Jurkat, Clone E6-1 (cell line): ENCODE measurements at regions not wholly inside any gene's neighbourhood (a gene's known extent, or its start where the extent isn't known, plus 50 kb on each side); places are given as distances from the start of the nearest gene placed in this dataset.

Source experiments
- DNase-seq: peaks from one replicate; pipeline ENCODE4 v3.0.0-alpha.2; 2011; ENCODE audit warnings: low read depth, low spot score
- H3K4me3 ChIP-seq: 2 replicates; pipeline ENCODE4 v1.5.1; 2011; ENCODE audit warnings: mild to moderate bottlenecking, low read length, control low read depth, moderate library complexity

- DNase-seq, result no peak
- no peak overlapping the region for H3K4me3 ChIP-seq
Observed at GRCh38 chr13:104295537-104295936, 1229.3 kb upstream of the SLC10A2 start.

- DNase-seq, result no peak
- no peak overlapping the region for H3K4me3 ChIP-seq
Observed at GRCh38 chr13:104289400-104289799, 1223.2 kb upstream of the SLC10A2 start.

GRCh38 chr13:104288496-104288895, 1222.3 kb upstream of the SLC10A2 start:
- DNase-seq, result no peak
- no peak overlapping the region for H3K4me3 ChIP-seq

- no peak for DNase-seq
- H3K4me3 ChIP-seq, result no peak overlapping the region
Observed at GRCh38 chr13:104286566-104287290, 1220.5 kb upstream of the SLC10A2 start.

GRCh38 chr13:104281910-104282309, 1215.7 kb upstream of the SLC10A2 start:
- no peak for DNase-seq
- no peak overlapping the region for H3K4me3 ChIP-seq

- DNase-seq, result no peak
- H3K4me3 ChIP-seq, result no peak overlapping the region
Observed at GRCh38 chr13:104270731-104271130, 1204.5 kb upstream of the SLC10A2 start.

- no peak overlapping the region for H3K4me3 ChIP-seq
- no peak for DNase-seq
Observed at GRCh38 chr13:104267206-104267811, 1201.1 kb upstream of the SLC10A2 start.

- no peak for DNase-seq
- no peak overlapping the region for H3K4me3 ChIP-seq
Observed at GRCh38 chr13:104256701-104257100, 1190.5 kb upstream of the SLC10A2 start.

GRCh38 chr13:104253063-104253680, 1187.0 kb upstream of the SLC10A2 start:
- no peak for DNase-seq
- no peak overlapping the region for H3K4me3 ChIP-seq

- no peak overlapping the region for H3K4me3 ChIP-seq
- no peak for DNase-seq
Observed at GRCh38 chr13:104251931-104252330, 1185.7 kb upstream of the SLC10A2 start.

GRCh38 chr13:104246955-104247354, 1180.7 kb upstream of the SLC10A2 start:
- DNase-seq, result no peak
- H3K4me3 ChIP-seq, result no peak overlapping the region

- no peak overlapping the region for H3K4me3 ChIP-seq
- no peak for DNase-seq
Observed at GRCh38 chr13:104206450-104207044, 1140.3 kb upstream of the SLC10A2 start.

GRCh38 chr13:104204177-104204576, 1138.0 kb upstream of the SLC10A2 start:
- H3K4me3 ChIP-seq, result no peak overlapping the region
- peak; percentile 0 for DNase-seq

GRCh38 chr13:104198801-104199200, 1132.6 kb upstream of the SLC10A2 start:
- no peak for DNase-seq
- no peak overlapping the region for H3K4me3 ChIP-seq

- DNase-seq, result no peak
- no peak overlapping the region for H3K4me3 ChIP-seq
Observed at GRCh38 chr13:104196611-104197010, 1130.4 kb upstream of the SLC10A2 start.

- no peak for DNase-seq
- no peak overlapping the region for H3K4me3 ChIP-seq
Observed at GRCh38 chr13:104181526-104182231, 1115.5 kb upstream of the SLC10A2 start.

- H3K4me3 ChIP-seq, result no peak overlapping the region
- DNase-seq, result no peak
Observed at GRCh38 chr13:104170980-104171555, 1104.9 kb upstream of the SLC10A2 start.

GRCh38 chr13:104163866-104164630, 1097.8 kb upstream of the SLC10A2 start:
- DNase-seq, result no peak

GRCh38 chr13:104160536-104160935, 1094.3 kb upstream of the SLC10A2 start:
- H3K4me3 ChIP-seq, result no peak overlapping the region
- no peak for DNase-seq

More at GRCh38 chr13:104163866-104164630, 1097.8 kb upstream of the SLC10A2 start:
- no peak overlapping the region for H3K4me3 ChIP-seq
